Stimulated activated CD8-positive, alpha-beta memory T cell treated with anti-CD3 and anti-CD28 coated beads, Interleukin-12 subunit alpha, Interleukin-12 subunit beta, amount 100 ng/mL, for 24 hours (primary cell): ENCODE measurements at regions not wholly inside any gene's neighbourhood (a gene's known extent, or its start where the extent isn't known, plus 50 kb on each side); places are given as distances from the start of the nearest gene placed in this dataset.

Experiments used
- DNase-seq: peaks from one replicate; pipeline ENCODE4 v3.0.0-alpha.2; 2020; ENCODE audit errors: extremely low read depth

GRCh38 chr2:72004201-72004915 lies 143.3 kb downstream of the CYP26B1 start:
- DNase-seq = no peak

GRCh38 chr2:72003796-72004195 lies 143.9 kb downstream of the CYP26B1 start:
- DNase-seq = no peak

GRCh38 chr2:72003124-72003523 lies 144.5 kb downstream of the CYP26B1 start:
- no peak for DNase-seq

- no peak for DNase-seq
Observed at GRCh38 chr2:72001937-72002690, 145.5 kb downstream of the CYP26B1 start.

- no peak for DNase-seq
Observed at GRCh38 chr2:72000110-72000509, 147.6 kb downstream of the CYP26B1 start.

- no peak for DNase-seq
Observed at GRCh38 chr2:71999580-71999979, 148.1 kb downstream of the CYP26B1 start.

- DNase-seq = no peak
Observed at GRCh38 chr2:71997843-71998242, 149.8 kb downstream of the CYP26B1 start.

- DNase-seq = no peak
Observed at GRCh38 chr2:71995067-71995665, 152.5 kb downstream of the CYP26B1 start.

GRCh38 chr2:71992036-71992435 lies 155.6 kb downstream of the CYP26B1 start:
- DNase-seq = no peak

GRCh38 chr2:71991397-71991796 lies 156.3 kb downstream of the CYP26B1 start:
- no peak for DNase-seq

GRCh38 chr2:71990826-71991225 lies 156.8 kb downstream of the CYP26B1 start:
- DNase-seq = no peak

GRCh38 chr2:71990122-71990521 lies 157.5 kb downstream of the CYP26B1 start:
- no peak for DNase-seq

- DNase-seq = no peak
Observed at GRCh38 chr2:71989671-71990070, 158.0 kb downstream of the CYP26B1 start.

- DNase-seq = no peak
Observed at GRCh38 chr2:71988170-71988569, 159.5 kb downstream of the CYP26B1 start.

- DNase-seq = no peak
Observed at GRCh38 chr2:71976685-71977084, 171.0 kb downstream of the CYP26B1 start.

GRCh38 chr2:71974846-71975245 lies 172.8 kb downstream of the CYP26B1 start:
- no peak for DNase-seq

- no peak for DNase-seq
Observed at GRCh38 chr2:71971493-71971892, 176.2 kb downstream of the CYP26B1 start.

- no peak for DNase-seq
Observed at GRCh38 chr2:71965530-71965929, 182.1 kb downstream of the CYP26B1 start.

GRCh38 chr2:71962911-71963694 lies 184.6 kb downstream of the CYP26B1 start:
- DNase-seq = no peak

GRCh38 chr2:71962350-71962749 lies 185.3 kb downstream of the CYP26B1 start:
- no peak for DNase-seq

GRCh38 chr2:71961289-71962027 lies 186.2 kb downstream of the CYP26B1 start:
- no peak for DNase-seq
